Posterior cingulate gyrus (tissue), 11 donors: ENCODE measurements at regions not wholly inside any gene's neighbourhood (a gene's known extent, or its start where the extent isn't known, plus 50 kb on each side); places are given as distances from the start of the nearest gene placed in this dataset.
"Not testable (repeated sequence)": the region's sequence is repeated elsewhere in the genome, so short reads cannot be mapped to it uniquely, and the experiment has no call there.

Experiments used
- DNase-seq, 10 donors: peaks; one replicate each; pipeline versions ENCODE4 v3.0.0 to v3.0.0-alpha.2; 2020 to 2021; ENCODE audit warnings: mixed read lengths in 3 of 10
- intact Hi-C: fragments of 100-400 bp; cut with DNase I; formaldehyde crosslinking; loops from one replicate; pipeline ENCODE4 v1.15.1; 2023

DNA sequence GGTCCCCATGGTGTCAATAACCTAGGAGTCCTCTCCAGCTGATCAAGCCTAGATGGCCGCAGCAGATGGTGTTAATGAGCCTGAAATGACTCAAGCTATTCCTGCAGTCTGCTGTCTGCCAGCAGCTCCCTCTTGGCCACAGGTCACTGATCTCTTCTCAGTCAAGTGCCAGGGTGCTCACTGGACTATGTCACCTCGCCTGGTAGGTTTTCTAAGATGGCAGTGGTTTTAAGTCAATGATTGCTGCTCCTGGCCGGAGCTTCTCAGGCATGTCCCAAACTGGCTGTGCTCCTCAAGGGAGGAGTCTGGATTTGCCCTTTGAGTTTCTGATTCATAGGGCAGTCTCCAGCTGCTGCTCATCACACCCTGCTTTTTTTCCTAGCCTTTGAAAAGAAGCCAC lies 58.6 kb upstream of the SHISA6 start:
- intact Hi-C loops = no loop called here
- no peak for DNase-seq

DNA sequence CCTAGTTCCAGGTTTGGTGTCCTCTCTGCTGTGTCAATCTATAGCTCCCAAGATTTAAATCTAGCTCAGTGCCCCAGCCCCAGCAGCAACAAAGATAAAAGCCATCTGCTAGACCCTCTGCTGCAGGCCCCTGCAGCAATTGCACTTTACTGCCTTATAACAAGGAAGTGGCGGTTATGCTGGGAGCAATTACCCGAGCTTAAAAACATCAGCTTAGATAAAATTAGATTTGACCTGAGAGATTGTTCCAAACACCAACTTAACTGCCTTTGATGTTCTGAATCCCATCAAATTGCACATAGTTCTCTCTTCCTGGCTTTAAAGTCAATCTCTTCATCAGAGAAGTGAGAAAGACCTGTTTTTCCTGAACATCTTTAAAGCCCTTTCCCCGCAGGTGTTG lies 62.4 kb upstream of the SHISA6 start:
- no peak for DNase-seq
- intact Hi-C loops = no loop called here

DNA sequence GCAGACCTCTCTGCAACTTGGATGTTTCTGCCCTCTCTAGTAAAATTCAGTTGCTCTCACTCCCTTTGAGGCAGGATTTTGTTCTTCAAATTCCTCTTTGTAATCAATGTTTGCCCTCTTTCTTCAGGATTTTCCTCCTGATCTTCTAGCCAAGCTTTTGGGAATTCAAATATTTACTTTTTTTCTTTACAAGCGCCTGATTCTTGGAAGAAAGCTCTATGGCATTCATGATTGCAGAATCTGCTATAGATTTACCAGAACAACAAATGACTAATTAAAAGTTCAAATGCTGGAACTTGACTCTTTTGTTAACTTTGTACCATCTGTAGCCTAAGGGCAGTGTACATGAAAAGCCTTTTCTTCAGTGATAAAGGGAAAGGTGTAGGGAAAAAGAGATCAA lies 63.7 kb upstream of the SHISA6 start:
- no peak for DNase-seq
- intact Hi-C loops = no loop called here

DNA sequence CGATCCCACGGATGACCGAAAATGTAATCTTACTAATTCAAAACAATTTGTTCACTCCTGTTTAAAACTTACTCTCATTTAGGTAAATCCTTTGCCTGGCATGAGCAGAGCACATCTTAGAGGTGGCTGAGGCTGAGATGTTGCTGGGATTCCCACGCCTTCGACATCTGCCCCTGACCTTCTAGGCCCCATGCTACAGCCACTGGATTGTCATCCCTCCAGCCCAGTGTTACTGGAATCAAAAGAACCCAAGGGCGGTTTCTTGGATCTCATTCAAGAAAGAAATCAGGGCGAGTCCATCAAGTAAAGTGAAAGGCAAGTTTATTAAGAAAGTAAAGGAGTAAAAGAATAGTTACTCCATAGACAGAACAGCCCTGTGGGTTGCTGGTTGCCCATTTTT lies 64.5 kb upstream of the SHISA6 start:
- no peak for DNase-seq
- intact Hi-C loops = no loop called here

DNA sequence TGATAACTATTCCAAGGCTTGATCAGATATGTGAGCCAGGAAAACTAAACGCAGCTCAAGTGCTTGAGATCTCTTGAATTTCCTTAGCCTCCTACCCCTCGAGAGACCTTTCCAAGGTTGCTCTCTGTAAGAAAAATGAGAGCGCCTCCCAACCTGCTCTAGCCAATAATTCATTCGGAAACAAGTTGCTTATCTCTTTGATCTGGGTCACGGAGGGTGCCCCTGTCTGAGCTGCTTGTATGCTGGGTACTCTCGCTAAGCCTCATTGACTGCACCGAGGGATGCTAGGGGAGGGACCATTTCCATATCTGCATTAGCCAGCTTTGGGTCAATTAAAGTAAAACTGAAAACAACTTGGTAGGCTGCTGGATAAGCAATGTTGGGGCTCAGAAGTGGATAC lies 70.1 kb upstream of the SHISA6 start:
- intact Hi-C loops = no loop called here
- no peak for DNase-seq

DNA sequence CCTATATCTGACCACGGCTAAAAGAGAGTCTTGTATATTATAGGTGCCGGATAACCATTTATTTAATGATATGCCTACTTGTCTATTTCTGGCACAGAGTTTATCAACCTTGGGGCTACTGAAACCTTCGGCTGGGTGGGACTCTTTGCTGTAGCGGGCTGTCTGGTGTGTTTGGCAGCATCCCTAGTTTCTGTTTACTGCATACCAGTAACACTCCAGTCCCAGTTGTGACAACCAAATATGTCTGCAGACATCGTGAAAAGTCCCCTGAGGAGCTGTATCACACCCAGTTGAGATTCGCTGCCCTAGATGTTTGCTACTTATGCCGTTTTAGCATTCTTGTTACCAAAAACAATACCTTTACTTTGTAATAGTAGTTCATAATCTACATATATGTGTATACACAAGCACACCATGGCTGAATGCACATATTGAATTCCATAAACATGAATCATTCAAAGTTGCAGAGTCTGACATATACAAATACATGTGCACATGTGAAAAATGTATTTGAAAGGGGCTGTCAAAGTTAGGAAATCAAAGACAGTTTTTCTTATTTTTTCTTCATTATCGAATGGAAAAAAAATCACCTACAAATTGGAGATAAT lies 89.1 kb upstream of the SHISA6 start:
- intact Hi-C loops = no loop called here
- no peak for DNase-seq

DNA sequence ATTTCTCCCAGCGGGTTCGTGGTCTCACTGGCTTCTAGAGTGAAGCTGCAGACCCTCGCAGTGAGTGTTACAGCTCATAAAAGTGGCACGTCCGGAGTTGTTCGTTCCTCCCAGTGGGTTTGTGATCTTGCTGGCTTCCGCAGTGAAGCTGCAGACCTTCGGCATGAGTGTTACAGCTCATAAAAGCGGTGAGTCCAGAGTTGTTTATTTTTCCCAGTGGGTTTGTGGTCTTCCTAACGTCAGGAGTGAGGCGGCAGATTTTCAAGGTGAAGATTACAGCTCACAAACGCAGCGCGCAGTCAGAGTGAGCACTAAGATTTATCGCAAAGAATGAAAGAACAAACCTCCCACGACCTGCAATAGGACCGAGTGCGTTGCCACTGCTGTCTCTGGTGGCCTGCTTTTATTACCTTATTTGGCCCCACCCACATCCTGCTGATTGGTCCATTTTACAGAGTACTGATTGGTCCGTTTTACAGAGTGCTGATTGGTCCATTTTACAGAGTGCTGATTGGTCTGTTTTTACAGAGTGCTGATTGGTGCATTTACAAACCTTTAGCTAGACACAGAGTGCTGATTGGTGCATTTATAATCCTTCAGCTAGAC lies 90.0 kb upstream of the SHISA6 start:
- intact Hi-C loops, DNase-seq: not testable (repeated sequence)

DNA sequence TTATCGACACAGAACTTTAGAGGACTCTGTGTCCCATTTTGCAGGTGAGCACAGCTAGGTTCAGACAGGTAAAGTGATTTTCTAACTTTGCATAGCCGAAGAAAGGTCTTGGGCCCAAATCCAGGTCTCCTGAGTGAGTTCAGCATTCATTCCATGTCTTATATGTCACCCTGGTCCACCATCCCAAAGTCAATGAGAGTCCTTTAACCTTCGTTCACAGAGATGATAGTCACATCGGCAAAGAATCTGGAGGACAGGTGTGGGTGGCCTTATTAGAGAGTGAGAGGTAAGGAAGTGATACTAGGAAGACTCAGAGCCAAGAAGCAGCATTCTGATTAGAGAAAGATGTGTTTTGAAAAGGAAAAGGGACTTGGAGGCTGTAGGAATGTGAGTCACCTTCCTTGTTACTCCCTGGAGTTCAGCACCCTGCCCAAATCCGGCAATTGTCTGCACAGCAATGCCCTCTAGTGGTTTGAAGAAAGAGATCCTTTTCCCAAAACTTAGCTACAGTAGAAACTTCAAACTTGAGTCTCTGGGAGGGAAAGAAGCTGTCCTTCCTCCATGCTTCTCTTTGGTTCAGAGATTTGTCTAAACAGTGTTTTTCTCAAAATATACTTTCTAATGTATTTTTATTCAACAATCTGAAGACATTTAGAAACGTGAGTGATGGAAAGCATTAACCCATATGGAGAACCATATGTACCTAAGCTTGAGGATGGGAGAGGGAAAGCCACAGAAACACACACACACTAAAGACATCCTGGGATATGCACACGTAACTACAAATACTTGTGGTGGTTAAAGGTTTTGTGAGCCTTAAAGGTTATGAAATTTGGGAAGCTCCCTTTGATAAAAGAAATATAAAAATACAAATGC lies 96.4 kb upstream of the SHISA6 start:
- DNase-seq = peak in 7 of 10 donors; percentile 20 to 79 (median 41)
- intact Hi-C loops = loop anchor here (2.0 to 10.0 kb wide), 2 partner anchors 268 to 410 kb away; partner anchors contain the start of gene TMEM220

DNA sequence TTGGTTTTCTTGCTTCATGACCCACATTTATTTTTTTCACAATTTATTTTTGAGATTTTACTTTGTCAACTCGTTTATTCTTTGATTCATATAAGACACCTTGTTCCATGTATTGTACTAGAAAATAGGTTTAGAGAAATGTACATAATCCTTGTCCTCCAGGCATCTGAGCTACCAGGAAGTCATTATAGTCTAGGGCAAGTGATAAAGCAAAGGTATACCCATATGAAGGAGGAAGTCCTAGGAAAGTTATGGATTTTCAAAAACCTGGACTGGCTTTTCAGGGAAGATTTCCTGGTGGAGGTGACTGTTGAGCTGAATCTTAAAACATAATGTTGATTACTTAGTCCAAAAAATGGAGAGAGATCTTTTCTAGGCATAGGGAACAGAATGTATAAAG lies 98.8 kb upstream of the SHISA6 start:
- no peak for DNase-seq
- intact Hi-C loops = loop anchor here (10.0 kb wide), 1 partner anchor 407 kb away; the partner anchor contains the start of gene TMEM220

DNA sequence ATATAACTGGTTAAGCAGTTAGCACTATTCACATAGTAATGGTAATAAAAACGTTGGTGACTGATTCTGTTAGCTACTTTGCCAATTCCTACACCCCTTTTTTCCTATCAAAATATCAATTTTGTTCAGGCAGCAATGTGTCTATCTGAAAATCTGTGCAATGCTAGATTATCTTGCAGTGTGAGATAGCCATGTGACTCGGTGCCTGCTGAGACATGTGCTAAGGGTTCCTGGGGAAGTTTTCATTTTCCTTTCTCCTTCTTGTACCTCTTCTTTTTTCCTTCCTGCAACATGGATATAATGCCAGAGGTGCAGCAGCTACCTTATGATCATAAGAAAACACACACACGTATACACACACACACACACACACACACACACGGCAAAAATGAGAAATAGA lies 100.5 kb upstream of the SHISA6 start:
- intact Hi-C loops = loop anchor here (1.0 to 10.0 kb wide), 2 partner anchors 265 to 406 kb away; partner anchors contain the start of gene TMEM220
- DNase-seq = peak in 3 of 10 donors; percentile 12 to 31 (median 18)

DNA sequence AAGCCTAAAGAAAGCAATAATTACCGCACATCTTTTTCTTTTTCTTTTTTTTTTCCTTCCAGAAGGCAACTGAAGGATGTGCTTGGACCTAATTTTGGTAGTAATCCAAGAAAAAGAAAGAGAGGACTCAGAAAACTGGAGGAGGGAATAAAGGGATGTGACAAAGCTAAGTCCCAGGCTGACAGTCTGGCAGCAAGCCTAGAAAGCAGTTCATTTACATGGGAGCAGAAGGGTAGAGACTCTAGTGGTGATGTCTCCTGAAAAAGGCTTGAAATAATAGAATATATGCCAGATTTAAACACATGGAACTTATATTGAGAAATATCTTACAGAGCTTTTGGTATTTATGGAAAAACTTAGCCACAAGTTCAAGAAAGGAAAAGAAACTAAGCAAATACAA lies 101.0 kb upstream of the SHISA6 start:
- intact Hi-C loops = loop anchor here (1.0 to 10.0 kb wide), 2 partner anchors 265 to 405 kb away; partner anchors contain the start of gene TMEM220
- peak in 7 of 10 donors; percentile 29 to 87 (median 53) for DNase-seq

DNA sequence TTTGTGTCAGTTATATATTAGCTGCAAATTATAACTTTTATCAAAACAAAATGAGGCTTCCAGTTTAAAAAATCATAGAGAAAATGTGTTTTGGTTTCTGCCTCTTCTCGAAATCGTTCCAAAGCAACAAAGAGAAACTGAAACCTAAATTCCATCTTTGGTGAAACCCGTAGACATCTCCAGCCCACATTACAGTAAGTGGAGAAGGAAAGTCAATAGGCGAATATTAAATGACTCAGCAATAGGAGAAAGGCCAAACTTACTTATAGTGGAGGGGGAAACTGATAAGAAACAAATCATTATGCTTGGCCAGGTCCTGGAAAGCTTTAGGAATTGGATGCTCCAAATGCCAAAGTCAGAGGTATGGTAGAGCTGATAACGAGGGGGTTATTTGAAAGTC lies 103.0 kb upstream of the SHISA6 start:
- intact Hi-C loops = no loop called here

DNA sequence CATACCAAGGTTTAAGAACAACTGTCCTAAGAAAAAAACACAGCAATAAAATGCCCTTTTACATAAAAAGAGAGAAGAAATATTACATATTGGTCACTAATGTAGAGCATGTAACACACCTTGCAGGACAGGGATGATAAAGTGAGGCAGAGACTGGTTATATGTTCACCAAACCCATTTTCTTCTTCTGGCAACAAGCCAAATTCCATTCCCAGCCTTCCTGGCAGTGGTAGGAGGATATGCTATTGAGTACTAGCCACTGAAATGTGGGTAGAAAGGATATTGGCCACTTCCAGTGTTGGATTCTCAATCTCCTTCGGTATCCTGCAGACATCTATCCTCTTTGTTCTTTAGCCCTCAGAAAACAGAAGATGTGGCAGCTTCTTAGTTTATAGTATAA lies 105.2 kb upstream of the SHISA6 start:
- intact Hi-C loops = no loop called here
- DNase-seq = no peak

More for the DNA sequence above, 103.0 kb upstream of the SHISA6 start:
- DNase-seq = no peak

DNA sequence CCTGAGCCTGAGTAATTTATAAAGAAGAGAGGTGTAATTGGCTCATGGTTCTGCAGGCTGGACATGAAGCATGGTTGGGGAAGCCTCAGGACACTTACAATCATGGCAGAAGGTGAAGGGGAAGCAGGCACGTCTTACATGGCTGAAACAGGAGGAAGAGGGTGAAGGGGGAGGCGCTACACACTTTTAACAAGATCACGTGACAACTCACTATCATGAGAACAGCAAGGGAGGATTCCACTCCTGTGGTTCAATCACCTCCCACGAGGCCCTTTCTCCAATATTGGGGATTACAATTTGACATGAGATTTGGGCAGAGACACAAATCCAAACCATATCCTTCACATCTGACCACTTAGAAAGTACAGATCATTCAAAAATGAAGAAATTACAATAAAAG lies 110.6 kb upstream of the SHISA6 start:
- no peak for DNase-seq
- intact Hi-C loops = no loop called here

DNA sequence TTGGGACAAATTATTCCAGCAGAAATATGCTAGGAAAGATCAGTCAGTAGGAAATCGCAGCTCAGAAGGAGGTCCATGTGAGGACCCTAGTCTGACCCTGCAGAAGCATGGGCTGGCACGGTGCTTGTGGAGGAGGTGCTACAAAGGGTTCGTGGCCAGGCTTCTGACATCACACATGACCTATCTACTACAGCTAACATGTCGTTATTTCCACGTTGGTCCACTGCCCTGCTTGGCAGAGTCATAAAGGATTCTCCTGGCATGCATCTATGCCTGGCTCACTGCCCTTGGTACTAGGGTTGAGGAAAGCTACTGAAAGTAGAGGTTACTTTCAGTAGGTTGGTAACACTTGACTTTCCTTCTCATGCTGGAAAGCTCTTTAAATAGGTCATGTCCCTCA lies 118.1 kb upstream of the SHISA6 start:
- peak in 2 of 10 donors; percentile 20 to 24 for DNase-seq

DNA sequence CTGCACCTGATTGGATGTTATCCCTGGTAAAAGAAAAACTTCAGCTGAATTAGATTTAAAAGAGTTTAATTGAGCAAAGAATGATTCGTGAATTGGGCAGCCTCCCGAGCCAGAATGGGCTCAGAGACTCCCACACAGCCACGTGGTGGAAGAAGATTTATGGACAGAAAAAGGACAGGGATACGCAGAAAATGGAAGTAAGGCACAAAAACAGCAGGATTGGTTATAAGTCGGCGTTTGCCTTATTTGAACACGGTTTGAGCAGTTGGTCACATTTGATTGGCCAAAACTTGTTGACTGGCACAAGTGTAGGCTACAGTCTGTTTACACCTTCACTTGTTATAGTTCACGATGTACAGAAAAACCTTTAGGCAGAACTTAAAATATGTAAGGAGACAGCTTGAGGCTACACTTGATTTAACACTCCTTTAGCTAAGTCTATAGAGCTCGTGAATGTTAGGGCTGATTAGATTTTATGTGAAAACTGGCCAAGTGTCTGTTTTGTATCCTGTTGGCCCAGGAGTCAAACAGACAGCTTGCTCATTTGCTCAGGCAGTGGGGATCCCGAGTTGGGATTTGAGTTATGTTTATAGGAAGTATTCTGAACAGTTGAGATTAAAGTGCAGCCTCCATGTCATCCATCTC lies 119.5 kb upstream of the SHISA6 start:
- no peak for DNase-seq
- intact Hi-C loops = no loop called here

More for the DNA sequence above, 118.1 kb upstream of the SHISA6 start:
- intact Hi-C loops = no loop called here

DNA sequence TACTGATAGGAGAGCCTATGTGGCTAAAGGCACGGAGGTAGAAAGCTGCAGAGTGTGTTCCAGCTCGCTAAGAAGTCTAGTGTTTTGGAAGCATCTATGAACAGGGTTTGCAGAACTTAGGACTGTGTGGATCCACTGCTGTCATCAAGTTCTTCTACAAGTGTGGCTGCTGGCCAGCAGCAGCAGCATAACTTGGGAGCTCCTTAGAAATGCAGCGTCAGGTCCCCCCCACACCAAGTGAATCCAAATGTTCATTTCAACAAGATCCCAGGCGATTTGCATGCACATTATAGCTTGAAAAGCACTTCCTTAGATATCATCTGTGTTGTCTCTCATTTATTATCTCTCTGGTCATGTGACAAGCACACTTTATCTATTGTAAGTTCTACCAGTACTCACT lies 131.9 kb upstream of the SHISA6 start:
- intact Hi-C loops = no loop called here
- no peak for DNase-seq

DNA sequence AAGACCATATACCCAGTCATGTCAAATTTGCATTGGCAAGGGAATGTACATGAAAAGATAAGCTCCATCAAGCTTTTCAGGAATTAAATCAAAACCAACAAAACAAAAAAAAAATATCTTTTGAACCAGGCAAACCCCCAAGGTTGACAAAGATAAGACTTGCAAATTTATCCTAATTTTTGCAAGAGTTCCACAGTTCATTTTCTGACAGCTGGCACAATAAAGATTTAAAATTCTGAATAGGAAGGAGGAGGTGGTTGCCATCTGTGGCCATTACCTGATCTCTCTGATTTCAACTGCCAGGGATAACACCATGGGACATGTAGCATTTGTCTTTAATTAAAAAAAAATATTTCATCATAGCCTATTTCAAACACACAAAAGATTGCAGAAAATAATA lies 135.9 kb upstream of the SHISA6 start:
- no peak for DNase-seq
- intact Hi-C loops = no loop called here

DNA sequence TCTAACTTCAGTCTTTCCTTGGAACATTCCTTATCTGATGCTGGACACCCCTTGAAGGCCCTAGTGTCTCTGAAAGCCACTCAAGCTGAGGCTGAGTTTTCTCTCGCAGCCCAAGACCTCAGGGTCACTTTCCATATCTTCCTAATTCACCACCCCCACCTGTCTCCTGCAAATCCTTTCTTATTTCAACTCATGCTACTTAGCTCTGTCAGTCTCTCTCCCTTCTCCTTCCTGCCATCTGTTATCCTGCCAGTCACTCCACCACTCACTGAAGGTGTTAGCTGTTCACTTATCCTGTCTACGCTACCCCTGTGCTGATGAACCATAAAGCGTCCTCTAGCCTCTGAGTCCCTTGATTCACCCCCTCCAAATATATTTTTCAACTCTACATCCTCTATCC lies 143.9 kb upstream of the SHISA6 start:
- intact Hi-C loops = no loop called here
- no peak for DNase-seq

DNA sequence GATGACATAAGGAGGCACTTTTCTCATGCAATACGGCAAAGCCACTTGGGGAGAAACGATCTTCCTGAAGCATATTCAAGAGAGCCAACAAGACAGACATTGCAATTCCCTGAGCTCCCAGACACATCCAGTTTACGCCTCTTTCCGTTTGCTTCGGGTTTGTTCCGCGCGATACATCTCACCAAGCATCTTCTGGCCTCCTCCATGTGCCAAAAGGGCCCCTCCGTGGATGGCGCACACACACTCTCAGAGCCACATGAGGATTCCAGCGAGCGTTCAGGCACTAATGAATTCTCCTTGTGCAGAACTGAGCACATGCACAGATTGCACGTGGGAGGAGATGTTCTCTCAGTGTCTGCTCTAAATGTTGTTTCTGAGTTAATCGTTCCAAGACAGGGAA lies 146.7 kb upstream of the SHISA6 start:
- intact Hi-C loops = no loop called here
- peak in 9 of 10 donors; percentile 15 to 93 (median 62) for DNase-seq
